GM18498 (cell line): ENCODE measurements at regions not wholly inside any gene's neighbourhood (a gene's known extent, or its start where the extent isn't known, plus 50 kb on each side); places are given as distances from the start of the nearest gene placed in this dataset.
"Not testable (repeated sequence)": the region's sequence is repeated elsewhere in the genome, so short reads cannot be mapped to it uniquely, and the experiment has no call there.

ENCODE experiments used
- ATAC-seq: cut with Tn5 transposase; IDR thresholded peaks from one replicate; pipeline ENCODE4 v1.9.1; 2021; ENCODE audit warnings: mild to moderate bottlenecking, moderate library complexity; ENCODE audit not compliant: unreplicated experiment

- ATAC-seq: no peak
These were observed 650.4 kb downstream of the LMO4 start for GRCh38 chr1:87979079-87979478.

GRCh38 chr1:87980494-87980893 lies 651.8 kb downstream of the LMO4 start:
- ATAC-seq: no peak

- no peak for ATAC-seq
These were observed 652.7 kb downstream of the LMO4 start for GRCh38 chr1:87981386-87981785.

- no peak for ATAC-seq
These were observed 653.1 kb downstream of the LMO4 start for GRCh38 chr1:87981810-87982209.

- no peak for ATAC-seq
These were observed 655.2 kb downstream of the LMO4 start for GRCh38 chr1:87983841-87984240.

- no peak for ATAC-seq
These were observed 656.4 kb downstream of the LMO4 start for GRCh38 chr1:87985071-87985470.

GRCh38 chr1:87986130-87986866 lies 657.6 kb downstream of the LMO4 start:
- no peak for ATAC-seq

GRCh38 chr1:87989346-87989745 lies 660.7 kb downstream of the LMO4 start:
- no peak for ATAC-seq

- not testable (repeated sequence) for ATAC-seq
These were observed 663.9 kb downstream of the LMO4 start for GRCh38 chr1:87992536-87992935.

- ATAC-seq: no peak
These were observed 664.4 kb downstream of the LMO4 start for GRCh38 chr1:87993051-87993450.

- ATAC-seq: no peak
These were observed 671.2 kb downstream of the LMO4 start for GRCh38 chr1:87999852-88000251.

GRCh38 chr1:88001460-88001859 lies 672.8 kb downstream of the LMO4 start:
- no peak for ATAC-seq

GRCh38 chr1:88003255-88003654 lies 674.6 kb downstream of the LMO4 start:
- no peak for ATAC-seq

- ATAC-seq: no peak
These were observed 674.2 kb upstream of the PKN2 start for GRCh38 chr1:88009916-88010315.

- ATAC-seq: no peak
These were observed 670.6 kb upstream of the PKN2 start for GRCh38 chr1:88013485-88013884.

- ATAC-seq: no peak
These were observed 669.9 kb upstream of the PKN2 start for GRCh38 chr1:88014131-88014530.

- ATAC-seq: no peak
These were observed 667.1 kb upstream of the PKN2 start for GRCh38 chr1:88016947-88017346.

GRCh38 chr1:88021529-88021928 lies 662.5 kb upstream of the PKN2 start:
- no peak for ATAC-seq

- ATAC-seq: no peak
These were observed 661.6 kb upstream of the PKN2 start for GRCh38 chr1:88022516-88022915.

- no peak for ATAC-seq
These were observed 654.9 kb upstream of the PKN2 start for GRCh38 chr1:88029142-88029541.

GRCh38 chr1:88029899-88030298 lies 654.2 kb upstream of the PKN2 start:
- ATAC-seq: no peak

- no peak for ATAC-seq
These were observed 648.5 kb upstream of the PKN2 start for GRCh38 chr1:88035578-88035977.

- no peak for ATAC-seq
These were observed 647.6 kb upstream of the PKN2 start for GRCh38 chr1:88036345-88037014.
